ENCODE measurements at regions not wholly inside any gene's neighbourhood (a gene's known extent, or its start where the extent isn't known, plus 50 kb on each side); places are given as distances from the start of the nearest gene placed in this dataset.
"Not testable (repeated sequence)": the region's sequence is repeated elsewhere in the genome, so short reads cannot be mapped to it uniquely, and the experiment has no call there.

DNA sequence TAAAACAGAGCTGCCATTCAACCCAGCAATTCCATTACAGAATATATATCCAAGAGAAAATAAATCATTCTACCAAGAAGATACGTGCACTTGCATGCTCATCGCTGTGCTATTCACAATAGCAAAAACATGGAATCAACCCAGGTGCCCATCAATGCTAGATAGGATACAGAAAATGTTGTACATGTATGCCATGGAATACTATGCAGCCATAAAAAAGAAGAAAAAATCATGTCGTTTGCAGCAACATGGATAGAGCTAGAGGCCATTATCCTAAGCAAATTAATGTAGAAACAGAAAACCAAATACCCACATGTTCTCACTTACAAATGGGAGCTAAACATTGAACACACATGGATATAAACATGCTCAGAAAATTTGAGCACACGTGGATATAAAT lies 633.1 kb upstream of the CITED2 start:
- TF ChIP-seq, protein P1, sequence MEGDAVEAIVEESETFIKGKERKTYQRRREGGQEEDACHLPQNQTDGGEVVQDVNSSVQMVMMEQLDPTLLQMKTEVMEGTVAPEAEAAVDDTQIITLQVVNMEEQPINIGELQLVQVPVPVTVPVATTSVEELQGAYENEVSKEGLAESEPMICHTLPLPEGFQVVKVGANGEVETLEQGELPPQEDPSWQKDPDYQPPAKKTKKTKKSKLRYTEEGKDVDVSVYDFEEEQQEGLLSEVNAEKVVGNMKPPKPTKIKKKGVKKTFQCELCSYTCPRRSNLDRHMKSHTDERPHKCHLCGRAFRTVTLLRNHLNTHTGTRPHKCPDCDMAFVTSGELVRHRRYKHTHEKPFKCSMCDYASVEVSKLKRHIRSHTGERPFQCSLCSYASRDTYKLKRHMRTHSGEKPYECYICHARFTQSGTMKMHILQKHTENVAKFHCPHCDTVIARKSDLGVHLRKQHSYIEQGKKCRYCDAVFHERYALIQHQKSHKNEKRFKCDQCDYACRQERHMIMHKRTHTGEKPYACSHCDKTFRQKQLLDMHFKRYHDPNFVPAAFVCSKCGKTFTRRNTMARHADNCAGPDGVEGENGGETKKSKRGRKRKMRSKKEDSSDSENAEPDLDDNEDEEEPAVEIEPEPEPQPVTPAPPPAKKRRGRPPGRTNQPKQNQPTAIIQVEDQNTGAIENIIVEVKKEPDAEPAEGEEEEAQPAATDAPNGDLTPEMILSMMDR (IDR thresholded peaks at IDR 0.05), result no peak
- TF ChIP-seq ZFX (IDR thresholded peaks at IDR 0.05; ENCODE audit: borderline replicate concordance), result no peak
- H3K27ac ChIP-seq, result no peak overlapping the region

DNA sequence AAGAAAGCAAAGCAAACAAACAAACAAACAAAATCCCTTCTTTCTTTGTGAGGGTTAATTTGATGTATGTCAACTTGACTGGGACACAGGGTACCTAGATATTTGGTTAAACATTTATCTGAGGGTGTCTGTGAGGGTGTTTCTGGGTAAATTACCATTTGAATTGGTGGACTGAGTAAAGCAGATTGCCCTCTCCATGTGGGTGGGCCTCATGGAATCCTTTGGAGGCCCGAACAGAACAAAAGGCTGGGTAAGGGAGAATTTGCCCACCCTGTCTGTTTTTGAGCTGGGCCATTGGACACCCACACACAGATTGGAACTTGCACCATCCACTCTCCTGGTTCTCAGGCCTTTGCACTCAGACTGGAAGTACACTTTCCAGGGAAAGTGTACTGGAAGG lies 628.8 kb upstream of the CITED2 start:
- peak overlapping the region; percentile 81 for H3K27ac ChIP-seq
- TF ChIP-seq, protein P1 (IDR thresholded peaks at IDR 0.05), result no peak
- TF ChIP-seq ZFX (IDR thresholded peaks at IDR 0.05; ENCODE audit: borderline replicate concordance), result no peak

DNA sequence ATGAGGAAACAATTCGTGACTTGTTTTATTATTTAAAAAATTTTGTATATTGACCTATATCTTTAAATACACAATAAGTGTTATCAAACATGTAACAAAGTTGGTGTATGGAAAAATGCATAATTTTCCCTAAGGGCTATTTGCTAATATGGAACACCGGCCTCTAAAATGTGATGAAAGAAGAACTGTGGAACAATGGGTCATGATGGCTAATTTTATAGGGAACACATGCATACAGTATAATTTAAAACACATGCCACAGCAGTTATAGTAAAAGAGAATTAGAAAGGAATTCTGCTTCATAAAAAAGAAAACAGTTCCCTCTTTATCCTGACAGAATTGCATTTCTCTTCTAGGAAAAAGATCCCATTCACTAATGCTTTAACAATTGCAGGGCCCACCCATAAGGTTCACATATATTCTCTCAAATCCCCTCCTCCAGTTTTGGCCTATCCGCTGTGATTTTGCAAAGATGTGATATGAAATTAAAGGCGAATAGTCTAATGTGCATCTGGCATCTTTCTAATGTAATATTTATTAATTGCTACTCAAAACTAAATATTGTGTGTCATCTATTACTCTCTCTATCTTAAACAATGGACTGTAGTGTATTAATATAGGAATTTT lies 628.1 kb upstream of the CITED2 start:
- H3K27ac ChIP-seq, result peak overlapping the region; percentile 81
- TF ChIP-seq, protein P1 (IDR thresholded peaks at IDR 0.05), result no peak
- TF ChIP-seq ZFX (IDR thresholded peaks at IDR 0.05; ENCODE audit: borderline replicate concordance), result no peak

DNA sequence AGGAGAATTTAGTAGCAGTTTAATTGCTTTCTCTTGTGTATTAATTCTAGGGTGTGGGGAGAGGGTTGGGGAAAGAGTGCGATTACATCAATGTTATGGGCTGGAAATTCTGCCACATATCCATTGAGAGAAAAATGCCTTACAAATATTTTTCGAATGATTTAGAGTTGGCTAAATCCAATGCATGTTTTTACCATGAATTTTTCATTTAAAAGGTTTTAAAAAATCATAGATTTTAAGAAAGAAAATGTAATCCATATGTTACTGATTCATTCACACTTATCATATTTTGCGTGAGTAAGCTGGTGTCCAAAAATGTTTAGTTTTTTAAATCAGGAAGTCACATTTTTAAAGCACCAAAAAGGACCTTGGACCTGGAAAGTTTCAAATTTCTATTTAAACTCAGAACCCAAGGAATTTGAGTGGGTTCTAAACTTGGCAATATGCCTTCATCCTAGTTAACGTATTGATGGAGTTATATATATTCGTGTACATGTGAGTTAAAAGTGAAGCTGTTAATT lies 627.4 kb upstream of the CITED2 start:
- H3K27ac ChIP-seq, result peak overlapping the region; percentile 81
- TF ChIP-seq, protein P1 (IDR thresholded peaks at IDR 0.05), result no peak
- TF ChIP-seq ZFX (IDR thresholded peaks at IDR 0.05; ENCODE audit: borderline replicate concordance), result no peak

DNA sequence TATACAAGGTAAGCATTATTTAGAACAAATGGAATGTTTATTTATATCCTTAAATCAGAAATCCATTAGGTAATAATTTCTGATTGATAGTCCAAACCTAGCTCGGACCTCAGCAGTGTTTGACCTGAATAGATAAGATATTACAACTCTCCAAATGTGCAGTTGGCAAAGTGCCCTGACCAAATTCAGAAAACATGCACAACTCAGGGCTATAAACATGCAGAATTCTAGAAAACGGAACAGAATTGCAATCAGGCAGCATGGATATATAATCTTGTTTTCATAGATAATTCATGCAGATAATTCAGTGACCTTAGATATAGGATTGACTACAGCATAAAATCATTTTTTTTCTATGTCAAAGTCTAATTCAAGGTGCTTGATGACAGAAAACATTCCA lies 626.6 kb upstream of the CITED2 start:
- peak overlapping the region; percentile 81; the same call in 1 of the 2 replicates for H3K27ac ChIP-seq
- no peak for TF ChIP-seq ZFX (IDR thresholded peaks at IDR 0.05; ENCODE audit: borderline replicate concordance)

DNA sequence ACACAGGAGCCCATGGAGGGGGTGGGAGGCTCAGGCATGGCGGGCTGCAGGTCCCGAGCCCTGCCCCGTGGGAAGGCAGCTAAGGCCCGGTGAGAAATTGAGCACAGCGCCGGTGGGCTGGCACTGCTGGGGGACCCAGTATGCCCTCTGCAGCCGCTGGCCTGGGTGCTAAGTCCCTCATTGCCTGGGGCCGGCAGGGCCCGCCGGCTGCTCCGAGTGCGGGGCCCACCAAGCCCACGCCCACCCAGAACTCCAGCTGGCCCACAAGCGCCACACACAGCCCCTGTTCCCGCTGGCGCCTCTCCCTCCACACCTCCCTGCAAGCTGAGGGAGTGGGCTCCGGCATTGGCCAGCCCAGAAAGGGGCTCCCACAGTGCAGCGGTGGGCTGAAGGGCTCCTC lies 625.2 kb upstream of the CITED2 start:
- not testable (repeated sequence) for H3K27ac ChIP-seq

DNA sequence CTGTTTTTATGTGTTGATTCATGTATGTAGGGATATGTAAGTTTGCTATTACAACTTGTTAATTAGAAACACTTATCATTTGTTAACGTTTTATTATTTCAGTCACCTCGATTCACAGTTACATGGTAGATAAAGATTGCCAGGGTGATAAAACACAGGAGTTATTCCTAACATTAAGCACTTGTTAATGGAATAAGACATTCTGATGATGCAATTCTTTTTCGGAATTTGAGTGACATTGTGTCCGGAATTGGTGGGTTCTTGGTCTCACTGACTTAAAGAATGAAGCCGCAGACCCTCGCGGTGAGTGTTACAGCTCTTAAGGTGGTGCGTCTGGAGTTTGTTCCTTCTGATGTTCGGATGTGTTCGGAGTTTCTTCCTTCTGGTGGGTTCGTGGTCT lies 624.0 kb upstream of the CITED2 start:
- not testable (repeated sequence) for H3K27ac ChIP-seq

DNA sequence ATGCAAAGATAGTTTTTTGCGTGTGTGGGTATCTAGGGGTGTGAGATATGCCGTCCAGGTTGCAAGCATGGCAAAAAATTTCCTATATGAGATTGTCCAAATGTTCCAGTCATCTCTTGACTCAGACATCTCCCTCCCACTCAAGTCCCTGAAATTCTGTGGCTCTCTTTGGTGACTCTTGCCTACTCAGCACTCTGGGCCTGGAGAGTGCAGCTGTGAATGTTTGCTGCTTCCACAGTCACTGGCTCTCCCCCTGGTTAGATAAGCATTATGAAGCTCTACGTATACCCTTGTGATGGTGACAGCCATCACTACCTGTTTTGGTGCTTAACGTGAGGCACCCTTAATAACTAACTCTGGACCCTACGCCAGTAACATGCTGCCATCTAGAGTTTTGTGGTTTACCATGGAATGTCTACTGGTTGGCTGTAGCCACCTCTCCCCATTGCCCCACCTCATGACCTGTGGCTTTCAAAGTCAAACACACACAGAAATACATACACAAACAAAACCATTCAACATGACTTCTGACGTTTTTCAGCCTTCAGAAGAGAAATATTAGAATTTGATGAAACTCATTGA lies 621.9 kb upstream of the CITED2 start:
- TF ChIP-seq, protein P1 (IDR thresholded peaks at IDR 0.05), result peak; percentile 42
- no peak for TF ChIP-seq ZFX (IDR thresholded peaks at IDR 0.05; ENCODE audit: borderline replicate concordance)
- H3K27ac ChIP-seq, result no peak overlapping the region

DNA sequence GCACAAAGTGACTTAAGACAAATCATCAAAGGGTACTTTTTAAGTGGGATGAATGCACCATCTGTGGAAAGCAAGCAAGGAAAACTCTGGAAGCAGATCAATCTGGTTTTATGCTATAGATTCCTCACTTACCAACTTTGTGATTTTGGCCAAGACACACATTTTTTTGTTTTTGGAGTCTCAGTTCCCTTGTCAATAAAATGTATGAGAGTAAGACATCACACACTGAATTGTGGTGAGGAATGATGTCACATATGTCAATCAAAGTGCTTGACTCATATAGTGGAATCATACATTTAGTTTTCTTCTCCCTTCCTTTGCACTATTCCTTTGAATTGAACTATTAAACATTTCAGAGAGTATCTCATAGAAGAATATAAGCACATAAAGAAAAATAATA lies 620.5 kb upstream of the CITED2 start:
- TF ChIP-seq ZFX (IDR thresholded peaks at IDR 0.05; ENCODE audit: borderline replicate concordance), result no peak
- TF ChIP-seq, protein P1 (IDR thresholded peaks at IDR 0.05), result no peak
- H3K27ac ChIP-seq, result no peak overlapping the region
